Amniotic stem cell (primary cell): ENCODE measurements at regions not wholly inside any gene's neighbourhood (a gene's known extent, or its start where the extent isn't known, plus 50 kb on each side); places are given as distances from the start of the nearest gene placed in this dataset.
A peak's percentile ranks its signal among the peaks of the same experiment; 100 is the strongest.

Source experiments
- DNase-seq: peaks from one replicate; lab custom pipeline; 2025; lab: John Stamatoyannopoulos, UW

DNA sequence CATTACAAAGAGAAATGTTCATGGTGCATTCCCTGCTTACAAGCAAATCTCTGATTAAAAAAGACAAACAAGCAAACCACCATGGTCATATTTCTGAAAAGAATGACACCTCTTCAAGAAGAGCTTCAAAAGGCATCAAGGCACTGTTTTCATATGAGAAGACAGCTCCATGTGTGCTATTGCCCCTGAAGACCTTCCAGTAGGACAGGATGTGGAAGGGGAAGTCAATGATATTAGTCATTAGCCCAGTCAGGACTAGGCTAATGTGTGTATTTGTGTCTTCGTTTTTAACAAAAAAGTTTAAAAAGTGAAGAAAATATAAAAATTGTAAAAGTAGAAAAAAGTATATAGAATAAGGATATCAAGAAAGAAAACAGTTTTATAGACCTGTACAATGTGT is 534.7 kb upstream of the ARGLU1 start:
- DNase-seq = no peak

DNA sequence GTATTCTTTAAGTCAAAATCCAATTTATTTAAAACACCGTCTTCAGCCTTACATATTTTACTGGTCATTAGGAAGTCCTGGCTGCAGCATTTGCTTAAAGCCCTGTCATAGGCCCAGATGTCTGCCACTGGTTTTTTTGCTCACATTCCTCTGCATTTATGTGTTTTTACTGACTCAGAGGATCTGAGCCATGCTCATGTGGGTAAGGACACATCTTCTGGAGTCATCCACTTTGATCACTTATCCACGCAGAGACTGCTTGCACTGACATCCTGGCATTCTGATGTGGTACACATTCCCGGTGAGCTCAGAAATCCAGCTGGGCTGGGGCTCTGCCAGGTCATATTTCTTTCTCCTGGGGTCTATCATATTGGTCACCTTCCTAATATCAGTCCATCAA is 531.7 kb upstream of the ARGLU1 start:
- DNase-seq = peak; percentile 60

DNA sequence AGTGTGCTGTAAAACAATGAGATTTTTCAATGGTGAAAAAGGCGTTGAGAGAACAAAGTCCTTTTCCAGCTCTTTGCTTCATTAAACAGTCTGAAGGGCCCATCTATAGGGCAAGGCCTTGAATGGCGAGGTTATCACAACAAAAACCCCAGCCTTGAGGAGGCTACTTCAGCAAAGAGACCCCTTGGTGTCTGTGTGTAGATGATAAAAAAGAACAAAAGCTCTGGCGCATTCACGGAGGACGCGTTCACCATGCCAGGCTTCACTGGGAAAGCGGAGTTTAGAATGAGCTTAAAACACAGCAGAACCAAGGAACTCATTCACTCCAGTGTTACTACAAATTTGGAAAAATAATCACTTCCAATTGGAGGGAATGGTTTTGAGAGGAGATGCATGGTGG is 530.0 kb upstream of the ARGLU1 start:
- DNase-seq = no peak

DNA sequence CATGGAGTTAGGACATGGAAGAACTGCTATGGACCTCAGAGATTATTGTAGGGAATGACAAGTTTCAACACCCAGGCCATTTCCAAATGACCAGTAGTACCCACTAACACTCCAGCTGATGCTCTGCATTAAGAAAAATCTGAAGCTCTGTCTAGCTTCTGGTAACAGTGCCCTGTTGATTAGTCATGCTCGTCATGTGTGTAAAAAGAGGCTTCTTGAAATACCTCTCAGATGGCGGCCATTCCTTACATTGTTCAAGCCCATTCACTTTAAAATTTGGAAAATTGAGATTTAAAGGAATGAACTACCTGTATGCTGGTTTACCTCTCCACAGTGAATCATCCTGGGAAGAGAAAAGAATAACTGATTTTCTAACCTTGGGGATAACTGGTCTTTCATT is 527.9 kb upstream of the ARGLU1 start:
- no peak for DNase-seq

DNA sequence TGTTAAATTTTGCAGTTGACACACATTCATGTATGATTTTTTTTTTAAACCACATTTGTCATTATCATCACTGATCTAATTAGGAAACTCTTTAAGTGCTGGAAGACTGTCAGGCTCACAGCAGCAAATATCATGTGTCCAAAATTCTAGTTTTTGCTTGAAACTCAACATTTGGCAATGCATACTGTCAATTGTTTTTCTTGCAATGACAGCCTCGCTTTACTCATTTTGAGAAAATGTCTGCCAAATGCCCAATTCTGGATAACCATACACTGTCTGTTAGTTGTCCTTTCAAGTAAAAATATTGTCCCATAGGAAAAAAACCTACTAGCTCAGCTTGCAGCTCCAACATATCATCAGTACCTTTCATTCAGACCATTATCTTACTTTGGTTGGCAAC is 523.9 kb upstream of the ARGLU1 start:
- DNase-seq = no peak

DNA sequence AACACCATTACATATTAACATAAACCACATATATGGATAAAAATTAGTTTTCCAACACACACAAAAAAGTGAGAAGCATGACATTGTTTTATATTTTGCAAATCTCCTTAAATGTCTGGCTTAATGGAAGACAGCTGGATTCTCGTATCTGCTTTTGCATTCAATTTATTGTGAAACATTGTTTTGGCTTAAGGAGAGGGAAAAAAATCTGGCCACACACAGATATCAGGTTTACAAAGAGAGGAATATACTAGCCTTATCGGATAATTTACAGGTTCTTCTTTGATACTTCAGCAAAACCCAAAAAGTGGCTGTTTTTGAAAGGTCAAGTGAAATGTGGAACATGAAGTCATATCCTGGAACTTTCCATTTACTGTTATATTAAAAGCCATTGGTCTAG is 523.5 kb upstream of the ARGLU1 start:
- no peak for DNase-seq

DNA sequence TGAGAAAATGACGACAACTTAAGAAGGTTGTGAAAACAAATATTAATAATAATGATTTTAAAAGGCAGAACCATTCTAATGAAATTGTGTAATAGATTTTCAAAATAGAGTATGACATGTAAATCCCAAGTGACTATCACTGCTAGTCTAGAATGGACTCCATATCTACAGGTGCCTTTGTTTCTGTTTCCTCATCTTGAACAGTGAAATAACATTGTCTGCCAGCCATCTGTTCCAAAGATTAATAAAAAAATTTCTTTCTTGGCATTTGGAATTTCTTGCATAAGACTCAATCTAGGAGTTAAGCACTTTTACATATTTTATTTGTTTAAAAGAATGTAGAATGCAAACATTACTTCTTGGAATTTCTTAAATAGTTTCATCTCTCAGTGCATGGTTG is 520.1 kb upstream of the ARGLU1 start:
- no peak for DNase-seq

DNA sequence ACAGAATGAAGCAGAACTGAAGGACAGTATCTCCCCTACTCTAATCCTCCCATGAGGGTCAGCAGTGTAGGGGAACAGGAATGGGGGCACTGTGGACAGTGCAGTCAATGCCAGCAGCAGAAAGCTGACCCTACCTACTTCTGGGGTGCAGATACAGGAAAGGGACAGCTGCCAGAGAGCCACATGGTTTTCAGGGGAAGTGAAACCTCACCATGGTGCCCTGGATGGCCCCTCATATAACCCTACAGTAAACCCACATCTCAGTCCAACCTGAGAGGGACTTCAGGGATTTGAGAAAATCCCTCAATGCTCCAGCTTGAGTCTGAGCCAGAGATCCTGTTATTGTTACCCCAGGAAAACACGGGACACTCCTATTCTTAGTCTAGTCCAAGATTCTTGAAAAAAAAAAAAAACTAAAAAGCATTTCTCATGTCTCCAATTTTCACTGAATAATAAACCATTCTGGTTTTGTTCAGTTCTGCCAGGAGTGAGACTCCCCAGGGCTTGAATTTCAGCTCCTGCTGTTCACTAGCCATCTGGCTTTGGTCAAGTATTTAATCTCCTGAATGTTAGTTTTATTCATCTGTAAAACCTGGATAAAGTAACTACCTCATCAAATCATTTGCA is 511.6 kb upstream of the ARGLU1 start:
- no peak for DNase-seq

DNA sequence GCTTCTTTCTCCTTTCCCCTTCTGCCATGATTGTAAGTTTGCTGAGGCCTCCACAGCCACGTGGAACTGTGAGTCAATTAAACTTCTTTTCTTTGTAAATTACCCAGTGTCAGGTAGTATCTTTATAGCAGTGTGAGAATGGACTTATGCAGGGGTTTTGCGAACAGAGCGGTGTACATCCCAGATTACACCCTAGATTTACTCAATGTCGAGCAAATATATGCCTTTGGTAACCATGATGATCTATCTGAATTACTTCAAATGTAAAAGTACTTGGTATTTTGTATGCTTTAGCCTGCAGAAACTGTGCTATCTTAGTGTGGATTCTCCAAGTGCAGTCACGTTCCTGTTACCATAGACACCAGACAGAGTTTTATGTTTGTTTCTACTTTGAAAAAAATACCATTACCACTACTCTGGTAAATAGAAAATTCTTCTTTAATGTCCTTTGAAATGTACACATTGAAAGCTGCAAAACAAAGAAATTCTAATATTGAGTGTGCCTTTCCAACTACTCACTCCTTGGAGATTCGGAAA is 510.4 kb upstream of the ARGLU1 start:
- no peak for DNase-seq

DNA sequence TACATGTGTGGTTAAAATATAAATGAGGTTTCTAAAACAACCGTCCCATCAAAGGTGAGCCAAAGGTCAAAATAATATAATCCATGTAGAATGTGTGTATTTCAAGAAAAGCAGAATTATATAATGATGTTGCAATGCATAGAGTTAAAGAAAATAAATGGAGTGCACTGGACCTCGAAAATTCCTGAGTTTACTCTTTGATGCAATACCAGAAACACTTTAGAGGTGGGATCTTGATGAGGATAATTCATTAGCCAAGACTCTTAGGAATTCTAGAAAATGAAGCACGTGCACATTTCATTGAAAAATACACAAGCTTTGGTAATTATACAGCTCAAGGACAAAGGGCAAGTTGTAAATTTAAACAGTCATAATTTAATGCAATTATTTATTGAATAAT is 508.9 kb upstream of the ARGLU1 start:
- DNase-seq = no peak

DNA sequence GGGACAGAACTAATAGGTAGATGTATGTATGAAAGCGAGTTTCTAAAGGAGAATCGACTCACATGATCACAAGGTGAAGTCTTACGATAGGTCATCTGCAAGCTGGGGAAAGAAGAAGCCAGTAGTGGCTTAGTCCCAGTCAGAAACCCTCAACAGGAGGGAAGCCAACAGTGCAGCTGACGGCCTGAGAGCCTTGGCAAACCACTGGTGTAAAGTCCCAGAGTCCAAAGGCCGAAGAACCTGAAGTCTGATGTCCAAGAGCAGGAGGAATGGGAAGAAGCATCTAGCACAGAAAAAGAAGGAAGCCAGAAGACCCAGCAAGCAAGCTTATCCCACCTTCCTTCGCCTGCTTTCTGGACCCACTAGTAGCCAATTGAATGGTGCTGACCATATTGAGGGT is 507.6 kb upstream of the ARGLU1 start:
- DNase-seq = no peak

DNA sequence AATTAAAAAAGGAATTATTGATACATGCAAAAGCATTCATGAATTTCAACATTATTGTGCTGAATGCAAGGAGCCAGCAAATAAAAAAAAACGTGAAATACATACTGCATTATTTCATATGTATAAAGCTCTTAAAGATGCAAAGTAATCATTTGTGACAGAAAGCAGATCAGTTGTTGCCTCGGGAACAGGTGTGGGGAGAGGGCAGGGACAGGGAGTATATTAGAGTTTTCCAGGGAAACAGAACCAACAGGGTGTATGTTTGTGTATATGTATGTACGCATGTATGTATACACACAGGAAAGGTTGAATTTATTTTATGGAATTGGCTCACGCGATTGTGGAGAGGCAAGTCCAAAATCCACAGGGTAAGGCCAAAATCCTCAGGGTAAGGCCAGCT is 502.9 kb upstream of the ARGLU1 start:
- no peak for DNase-seq

DNA sequence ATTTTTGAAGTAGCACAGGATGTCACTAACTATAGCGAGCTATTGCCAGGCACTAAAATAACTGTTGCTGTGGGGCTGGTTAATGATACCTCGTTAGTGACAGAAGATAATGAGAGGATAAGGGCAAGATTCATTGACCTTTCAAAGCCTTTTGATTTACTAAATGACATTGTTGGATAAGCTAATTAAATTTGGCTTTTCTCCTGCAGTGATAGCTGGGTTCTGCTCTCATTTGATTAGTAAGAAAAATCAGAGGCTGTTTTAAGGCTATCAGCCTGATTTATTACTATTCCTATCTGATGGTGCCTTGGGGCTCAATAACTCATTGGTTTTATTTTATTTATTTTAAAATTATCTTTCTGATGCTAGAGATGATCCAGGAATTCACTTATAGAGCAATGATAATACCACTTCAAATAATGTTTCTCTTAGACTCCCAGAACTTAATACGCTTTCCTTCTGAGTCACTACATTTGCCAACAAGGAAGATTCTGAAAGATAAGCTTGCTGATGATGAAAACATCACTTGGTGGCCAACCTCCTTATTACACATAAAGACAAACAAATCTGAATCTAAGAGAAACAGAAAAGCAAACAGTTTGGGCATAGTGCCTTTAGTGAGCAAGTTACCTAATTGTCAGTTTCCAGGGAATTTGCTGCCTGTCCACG is 501.3 kb upstream of the ARGLU1 start:
- DNase-seq = no peak

DNA sequence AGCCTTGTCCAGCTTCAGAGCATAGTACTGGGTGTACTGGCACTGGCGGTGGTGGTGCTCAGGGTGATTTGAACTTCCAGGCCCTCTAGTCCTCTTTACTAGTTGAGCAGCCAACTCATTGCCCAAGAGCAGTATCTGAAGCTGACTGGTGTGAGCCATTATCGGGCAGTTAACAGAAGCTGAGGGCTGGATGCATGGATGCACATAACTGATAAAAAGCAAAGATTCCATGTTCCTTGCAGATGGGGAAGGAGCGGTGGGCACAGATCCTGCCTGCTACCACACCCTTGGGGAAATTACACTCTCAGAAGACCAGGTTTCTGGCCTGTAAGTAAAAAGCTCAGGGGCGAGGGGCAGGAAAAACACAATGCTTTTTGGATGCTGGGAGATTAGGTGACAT is 499.4 kb upstream of the ARGLU1 start:
- DNase-seq = no peak

DNA sequence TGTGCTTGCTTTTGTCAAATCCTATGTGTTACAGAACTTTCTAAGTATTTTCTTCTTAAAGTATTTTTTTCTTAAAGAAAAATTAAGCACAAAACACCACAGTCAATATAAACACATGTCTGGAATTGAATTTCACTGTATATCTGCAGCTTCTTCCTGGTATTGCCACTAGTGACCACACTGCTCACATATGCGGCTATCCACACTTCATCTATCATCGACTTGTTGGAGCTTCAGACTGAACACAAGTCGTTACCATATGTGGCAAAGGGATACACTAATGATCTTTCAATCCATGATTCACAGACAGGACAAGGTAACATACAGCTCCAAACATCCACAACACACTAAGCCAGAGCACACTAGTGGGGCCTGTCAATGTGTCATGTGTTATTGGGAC is 498.4 kb upstream of the ARGLU1 start:
- no peak for DNase-seq

DNA sequence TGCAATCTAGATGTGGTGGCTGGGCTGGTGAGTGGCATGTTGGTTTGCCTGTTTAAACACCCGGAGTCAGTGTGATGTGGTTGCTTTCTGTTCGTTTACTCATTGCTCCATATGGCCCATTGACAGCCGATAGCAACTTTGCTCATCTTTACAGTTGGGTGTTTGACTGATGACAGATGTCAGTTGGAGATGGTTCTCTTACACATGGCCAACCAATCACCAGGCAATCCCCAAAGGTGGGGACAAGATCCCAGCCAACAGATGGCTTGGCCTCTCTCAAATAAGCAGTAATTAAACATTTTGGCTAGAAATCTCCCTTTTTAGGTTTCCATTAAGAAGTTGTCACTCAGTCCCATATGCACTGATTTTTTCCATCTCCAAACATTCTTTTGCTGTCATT is 497.1 kb upstream of the ARGLU1 start:
- DNase-seq = no peak

DNA sequence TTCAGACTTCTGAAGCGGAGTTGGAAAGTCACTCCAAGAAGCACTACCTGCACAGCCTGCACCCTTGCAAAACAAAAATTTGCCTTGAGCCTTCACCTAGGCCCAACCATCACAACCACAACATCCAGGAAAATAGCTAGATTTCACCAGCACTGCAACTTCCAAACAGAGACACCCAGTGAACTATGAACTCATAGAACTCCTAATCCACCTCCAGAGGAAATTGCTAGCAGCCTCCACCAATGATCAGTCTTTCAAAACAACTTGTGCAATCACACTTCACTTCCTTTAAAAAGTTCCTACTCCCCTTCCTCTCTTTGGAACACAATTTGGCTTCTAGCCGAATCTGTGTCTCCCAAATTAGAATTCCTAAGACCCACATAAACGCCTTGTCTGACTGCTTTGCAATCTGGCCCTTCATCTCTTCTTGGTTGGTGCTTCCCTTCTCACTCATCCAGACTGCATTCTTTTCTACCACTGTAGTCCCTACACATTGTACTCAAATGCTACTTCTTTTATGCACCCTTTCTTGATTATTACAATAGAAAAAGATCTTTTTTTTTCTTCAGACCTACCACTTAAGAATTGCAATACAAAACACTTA is 489.2 kb upstream of the ARGLU1 start:
- no peak for DNase-seq

DNA sequence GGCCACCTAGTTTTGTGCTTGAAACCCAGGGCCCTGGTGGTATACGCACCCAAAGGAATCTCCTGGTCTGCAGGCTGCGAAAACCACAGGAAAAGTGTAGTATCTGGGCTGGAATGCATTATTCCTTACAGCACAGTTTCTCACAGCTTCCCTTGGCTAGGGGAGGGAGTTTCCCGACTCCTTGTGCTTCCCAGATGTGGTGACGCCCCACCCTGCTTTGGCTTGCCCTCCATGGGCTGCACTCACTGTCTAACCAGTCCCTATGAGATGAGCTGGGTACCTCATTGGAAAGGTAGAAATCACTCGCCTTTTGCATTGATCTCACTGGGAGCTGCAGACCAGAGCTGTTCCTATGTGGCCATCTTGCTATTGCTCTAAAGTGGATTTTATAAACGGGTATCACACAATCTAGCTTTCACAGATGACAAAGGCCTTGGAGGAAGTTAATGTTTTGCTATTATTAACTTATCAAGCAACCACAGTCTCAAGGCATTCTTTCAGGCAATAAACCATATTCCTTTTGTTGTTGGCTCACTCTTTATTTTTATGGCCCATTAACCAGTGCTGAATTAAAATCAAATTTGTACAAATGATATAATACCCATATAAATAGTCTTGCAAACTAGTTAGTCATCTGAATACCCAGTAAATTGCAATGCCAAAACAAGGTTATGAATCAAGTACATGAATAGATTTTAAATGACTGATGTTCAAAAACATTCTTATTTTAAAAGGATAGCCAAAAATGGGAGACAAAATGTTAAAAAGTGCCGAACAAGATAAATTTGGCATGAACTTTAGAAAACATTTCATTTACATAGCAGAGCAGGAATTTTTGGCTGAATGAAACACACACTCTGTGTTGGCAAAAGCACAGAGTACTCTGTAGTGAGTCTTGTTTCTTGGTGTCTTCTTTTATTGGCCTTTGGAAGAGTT is 475.4 kb upstream of the ARGLU1 start:
- no peak for DNase-seq

DNA sequence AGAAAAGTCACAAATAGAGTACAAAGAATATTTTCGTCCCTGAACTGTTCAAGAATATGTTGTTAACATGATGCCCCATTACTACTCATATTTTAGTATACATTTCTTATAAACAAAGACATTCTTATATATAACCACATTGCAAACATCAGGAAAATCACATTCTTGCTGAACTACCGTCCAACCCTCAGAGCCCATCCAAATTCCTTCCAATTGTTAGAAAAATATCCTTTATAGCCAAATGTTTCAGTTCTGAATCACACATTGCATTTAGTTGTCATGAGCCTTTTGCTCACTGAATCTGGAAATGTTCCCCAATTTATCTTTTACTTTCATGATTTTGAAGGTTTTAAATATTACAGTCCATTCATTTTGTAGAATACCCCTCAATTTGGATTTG is 467.8 kb upstream of the ARGLU1 start:
- DNase-seq = peak; percentile 15

DNA sequence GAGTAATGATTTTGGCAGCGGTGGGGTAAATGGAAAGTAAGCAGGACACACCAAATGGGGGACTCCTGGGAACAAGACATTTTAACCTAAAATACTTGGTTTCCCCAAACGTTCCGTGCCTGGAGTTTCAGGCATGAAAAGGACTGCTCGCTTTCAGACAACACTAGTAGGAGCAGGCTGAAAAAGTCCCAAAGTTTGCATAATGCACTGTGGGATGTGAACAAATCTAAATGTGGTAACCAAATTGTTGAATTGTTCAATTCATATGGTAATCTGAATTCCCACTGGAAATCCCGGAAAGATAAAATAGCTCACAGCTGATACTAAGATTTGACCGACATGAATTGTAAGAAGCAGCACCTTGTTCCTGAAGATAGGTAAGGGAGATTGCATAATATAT is 467.2 kb upstream of the ARGLU1 start:
- DNase-seq = no peak

DNA sequence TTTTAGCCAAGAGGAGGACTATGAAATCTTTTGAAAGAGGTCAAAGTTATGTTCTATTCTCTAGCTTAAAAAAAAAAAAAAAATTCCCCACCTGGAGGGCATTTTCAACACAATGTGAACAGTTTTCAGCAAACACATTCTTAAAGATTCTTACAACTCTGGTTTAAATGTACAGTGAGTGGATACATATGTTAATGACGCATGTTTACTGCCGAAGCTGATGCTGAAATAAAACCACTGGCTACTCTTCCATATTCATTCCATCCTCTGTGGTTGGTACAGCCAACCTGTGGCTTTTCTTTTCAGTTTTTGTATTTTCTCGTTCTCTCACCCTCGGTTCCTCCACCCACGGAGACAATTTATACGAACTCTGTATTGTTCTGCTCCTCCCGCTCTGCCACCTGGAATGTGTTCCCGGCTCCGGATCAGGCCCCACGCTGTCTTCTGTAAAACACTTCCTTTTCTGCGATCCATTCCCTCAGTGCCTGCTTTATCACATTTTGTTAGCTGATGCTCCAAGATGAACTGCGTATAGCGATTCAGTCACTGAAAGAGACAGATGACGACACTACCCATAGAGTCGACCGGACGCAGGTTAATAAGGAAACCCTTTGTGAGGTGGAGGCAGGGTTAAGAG is 466.4 kb upstream of the ARGLU1 start:
- DNase-seq = no peak

DNA sequence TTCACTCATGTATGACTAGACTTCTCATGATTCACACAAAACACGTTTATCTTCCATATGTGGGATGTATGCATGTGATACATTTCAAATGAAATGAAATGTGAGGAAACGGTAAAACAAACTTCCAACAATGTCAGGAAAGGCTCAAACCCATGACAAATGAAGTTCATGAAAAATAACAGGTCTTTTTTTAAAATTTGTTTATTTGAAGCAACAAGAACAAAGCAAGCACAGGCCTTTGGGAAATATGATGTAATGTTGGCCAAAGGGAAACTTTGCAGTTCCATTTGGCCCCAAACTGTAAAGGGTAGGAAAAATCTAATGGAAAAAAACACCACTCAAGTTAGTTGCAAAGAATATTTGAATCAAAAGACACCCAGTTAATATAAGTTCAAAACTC is 463.8 kb upstream of the ARGLU1 start:
- no peak for DNase-seq
